Fibroblast of mammary gland (primary cell): ENCODE measurements at regions not wholly inside any gene's neighbourhood (a gene's known extent, or its start where the extent isn't known, plus 50 kb on each side); places are given as distances from the start of the nearest gene placed in this dataset.

Source experiments
- DNase-seq: peaks from one replicate; pipeline ENCODE4 v3.0.0-alpha.2; 2010; ENCODE audit warnings: low read depth
- H3K4me3 ChIP-seq: 2 replicates; pipeline ENCODE4 v1.5.1; 2011; ENCODE audit warnings: low read depth, mild to moderate bottlenecking, low read length, moderate library complexity; ENCODE audit not compliant: control insufficient read depth
- TF ChIP-seq, protein P1 (sequence below): conservative IDR thresholded peaks from 2 replicates; pipeline ENCODE4 v1.5.1; 2011; ENCODE audit warnings: low read depth, low read length, inconsistent platforms; ENCODE audit not compliant: control insufficient read depth, insufficient read depth

DNA sequence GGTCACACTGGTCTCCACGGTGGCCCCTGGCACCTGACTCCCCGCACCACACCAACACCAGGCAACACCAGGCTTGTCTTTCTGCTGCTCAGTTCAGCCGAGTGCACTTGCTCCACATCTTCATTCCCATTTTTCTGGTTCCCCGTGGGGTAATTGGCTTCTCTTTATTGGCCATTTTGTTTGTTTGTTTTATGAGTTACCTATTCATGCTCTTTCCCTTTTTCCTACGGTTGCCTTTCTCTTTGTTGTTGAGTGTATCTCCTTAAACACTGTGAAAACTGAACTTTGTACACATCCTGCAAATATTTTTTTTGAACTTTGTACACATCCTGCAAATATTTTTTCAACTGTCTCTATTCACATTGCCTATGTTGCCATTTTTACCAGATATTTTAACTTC lies 834.0 kb downstream of the BRD1 start:
- TF ChIP-seq, protein P1, sequence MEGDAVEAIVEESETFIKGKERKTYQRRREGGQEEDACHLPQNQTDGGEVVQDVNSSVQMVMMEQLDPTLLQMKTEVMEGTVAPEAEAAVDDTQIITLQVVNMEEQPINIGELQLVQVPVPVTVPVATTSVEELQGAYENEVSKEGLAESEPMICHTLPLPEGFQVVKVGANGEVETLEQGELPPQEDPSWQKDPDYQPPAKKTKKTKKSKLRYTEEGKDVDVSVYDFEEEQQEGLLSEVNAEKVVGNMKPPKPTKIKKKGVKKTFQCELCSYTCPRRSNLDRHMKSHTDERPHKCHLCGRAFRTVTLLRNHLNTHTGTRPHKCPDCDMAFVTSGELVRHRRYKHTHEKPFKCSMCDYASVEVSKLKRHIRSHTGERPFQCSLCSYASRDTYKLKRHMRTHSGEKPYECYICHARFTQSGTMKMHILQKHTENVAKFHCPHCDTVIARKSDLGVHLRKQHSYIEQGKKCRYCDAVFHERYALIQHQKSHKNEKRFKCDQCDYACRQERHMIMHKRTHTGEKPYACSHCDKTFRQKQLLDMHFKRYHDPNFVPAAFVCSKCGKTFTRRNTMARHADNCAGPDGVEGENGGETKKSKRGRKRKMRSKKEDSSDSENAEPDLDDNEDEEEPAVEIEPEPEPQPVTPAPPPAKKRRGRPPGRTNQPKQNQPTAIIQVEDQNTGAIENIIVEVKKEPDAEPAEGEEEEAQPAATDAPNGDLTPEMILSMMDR = no peak
- H3K4me3 ChIP-seq = no peak overlapping the region
- no peak for DNase-seq

DNA sequence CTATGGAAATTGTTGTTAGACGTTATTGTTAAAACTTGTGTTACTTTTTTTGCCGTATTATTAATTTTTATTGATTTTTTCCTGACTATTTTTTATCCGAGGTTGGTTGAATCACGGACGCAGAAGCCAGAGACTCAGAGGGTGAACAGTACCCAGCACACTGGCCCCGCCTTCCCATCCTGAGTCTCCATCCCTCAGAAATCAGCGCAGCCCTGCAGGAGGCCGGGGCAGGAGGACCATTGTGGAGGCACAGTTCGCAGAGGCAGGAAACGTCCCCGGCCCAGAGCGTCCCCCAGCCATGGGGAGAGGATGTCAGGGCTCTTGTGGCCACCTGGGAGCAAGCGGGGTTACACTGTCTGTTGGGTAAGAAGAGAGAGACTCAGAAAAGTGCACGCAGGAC lies 843.0 kb downstream of the BRD1 start:
- no peak overlapping the region for H3K4me3 ChIP-seq
- TF ChIP-seq, protein P1 = no peak
- DNase-seq = no peak

DNA sequence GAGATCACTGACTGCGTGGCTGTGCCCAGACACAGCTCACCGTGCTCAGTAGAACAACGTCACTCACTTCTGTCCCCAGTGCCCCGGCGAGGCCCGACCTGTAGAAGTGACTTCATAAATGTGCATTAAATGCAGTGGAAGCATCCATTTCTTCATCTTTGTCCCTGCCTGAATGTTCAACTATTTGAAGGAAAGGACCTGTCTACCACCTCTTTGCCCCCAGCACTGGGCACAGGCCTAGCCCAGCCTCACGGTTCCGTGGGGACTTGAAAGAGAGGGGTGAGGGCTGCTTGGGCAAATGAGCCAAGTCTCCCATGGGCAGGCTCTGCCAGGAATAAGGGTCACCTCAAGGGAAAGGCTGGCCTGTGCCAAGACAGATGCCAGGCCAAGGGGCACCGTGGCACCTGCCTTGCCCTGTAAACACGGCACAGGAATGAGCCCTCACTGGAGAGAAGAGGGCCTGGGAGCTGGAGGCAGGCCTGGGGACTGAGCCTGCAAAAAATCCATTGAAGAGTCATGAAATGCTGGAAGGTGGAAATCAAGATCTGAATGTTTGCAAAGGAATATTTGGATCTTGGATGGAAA lies 845.3 kb downstream of the BRD1 start:
- TF ChIP-seq, protein P1 = no peak
- DNase-seq = no peak
- H3K4me3 ChIP-seq = no peak overlapping the region

DNA sequence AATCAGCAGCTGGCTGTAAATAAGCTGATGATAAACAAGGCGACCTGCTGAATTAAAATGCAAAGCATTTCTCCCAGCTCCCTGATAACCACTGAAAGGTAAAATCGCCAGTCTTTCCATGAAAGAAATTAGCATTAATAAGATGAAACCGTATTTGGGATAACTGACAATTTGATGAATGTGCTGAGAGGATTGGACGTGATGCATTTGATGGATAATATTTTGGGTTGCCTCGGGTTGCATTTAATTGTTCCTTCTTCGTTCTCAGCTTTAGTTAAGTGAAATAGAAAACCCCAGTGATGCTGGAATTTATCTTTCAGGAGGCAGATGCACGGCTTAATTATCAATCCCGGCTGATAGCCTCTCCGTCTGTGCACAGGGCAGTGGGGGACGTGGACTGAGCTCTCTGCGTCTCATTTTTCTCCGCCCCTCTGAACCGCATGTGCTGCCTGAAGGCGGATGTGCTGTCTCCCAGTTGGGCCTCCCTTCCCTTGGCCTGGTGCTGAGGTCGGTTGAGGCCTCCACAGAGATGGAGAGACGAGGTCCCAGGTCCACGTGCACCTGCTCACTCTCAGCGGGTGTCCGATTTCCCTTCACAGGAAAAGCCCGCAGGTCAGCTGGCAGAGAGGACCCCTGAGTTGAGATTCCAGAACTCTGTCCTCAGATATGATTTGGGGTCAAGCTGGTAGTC lies 846.2 kb downstream of the BRD1 start:
- no peak overlapping the region for H3K4me3 ChIP-seq
- DNase-seq = no peak
- TF ChIP-seq, protein P1 = no peak

DNA sequence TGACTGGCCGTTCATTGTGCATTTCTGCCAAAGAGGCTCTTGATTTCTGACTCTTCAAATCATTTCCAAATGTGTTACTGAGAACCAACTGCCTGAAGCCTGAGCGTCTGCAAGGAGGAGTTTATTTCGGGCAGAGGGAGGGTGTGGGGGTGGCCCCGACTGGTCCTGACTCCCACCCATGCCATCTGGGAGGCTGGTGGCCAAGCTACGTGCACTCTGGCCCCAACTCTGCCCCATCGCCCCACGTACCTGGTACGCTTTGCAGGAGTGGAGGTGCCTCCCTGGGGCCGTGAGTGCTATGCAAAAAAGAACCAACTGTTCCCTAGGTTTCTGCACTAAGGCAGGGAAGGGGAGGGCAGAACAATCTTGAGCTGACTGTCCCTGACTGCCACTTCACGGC lies 846.8 kb downstream of the BRD1 start:
- no peak for DNase-seq
- no peak overlapping the region for H3K4me3 ChIP-seq
- TF ChIP-seq, protein P1 = no peak

DNA sequence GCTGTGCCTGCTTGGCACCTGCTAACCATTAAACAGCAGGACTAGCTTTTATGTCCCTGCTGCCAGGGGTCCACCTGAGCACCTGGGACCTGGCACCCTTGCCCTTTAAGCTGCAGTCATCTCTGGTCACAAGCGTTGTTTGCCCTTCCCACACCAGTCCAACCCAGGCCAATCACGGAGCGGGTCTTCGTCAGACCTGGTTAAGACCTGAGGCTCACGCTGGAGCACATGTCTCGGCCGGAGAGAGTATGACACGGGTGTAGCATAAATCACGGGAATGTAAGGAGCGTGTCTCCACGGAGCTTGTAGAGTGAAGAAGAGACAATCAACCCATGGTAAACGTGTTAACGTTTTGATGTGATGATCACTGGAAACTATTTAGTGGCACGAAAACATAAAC lies 847.3 kb downstream of the BRD1 start:
- TF ChIP-seq, protein P1 = no peak
- no peak for DNase-seq
- no peak overlapping the region for H3K4me3 ChIP-seq
